ENCODE measurements at regions not wholly inside any gene's neighbourhood (a gene's known extent, or its start where the extent isn't known, plus 50 kb on each side); places are given as distances from the start of the nearest gene placed in this dataset.

DNA sequence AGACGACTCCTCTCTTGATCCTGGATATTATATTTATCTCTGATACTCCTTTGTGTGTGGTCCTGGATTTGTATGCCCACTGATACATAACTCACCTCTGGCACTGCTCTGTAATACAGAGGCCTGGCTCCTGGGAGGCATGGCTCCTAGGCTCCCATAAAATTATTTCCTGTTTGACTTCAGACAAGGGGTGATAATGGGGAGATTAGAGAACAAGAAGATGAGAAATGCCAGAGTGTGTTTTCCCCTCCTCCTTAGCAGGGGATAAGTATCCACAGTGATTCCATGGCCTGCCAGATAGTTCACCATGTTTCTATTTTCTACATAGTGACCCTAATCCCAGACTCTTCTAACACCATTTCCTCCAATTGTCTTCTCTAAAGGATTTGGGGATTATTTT, 165.7 kb upstream of the PLSCR5 start:
- Histone ChIP-seq H3K9me1 (ENCODE audit: insufficient read depth, low read length) (no peaks in the 10 kb centered on the region), H2AK5ac (ENCODE audit: low read depth, low read length) (no peak overlapping the region), H3K56ac (ENCODE audit: extremely low read depth, insufficient read depth, low read length) (no peak overlapping the region), H3K18ac (ENCODE audit: low read depth, low read length) (no peak overlapping the region), H3K36me3 (ENCODE audit: control insufficient read depth, insufficient read depth, low read length) (no peaks in the 10 kb centered on the region), H3K27me3 (ENCODE audit: control insufficient read depth, insufficient read depth, low read length) (no peaks in the 10 kb centered on the region), H2AK9ac (replicated peaks; ENCODE audit: low read depth, low read length, poor library complexity) (no peak overlapping the region), H2BK120ac (ENCODE audit: low read depth, low read length) (no peak overlapping the region), H4K20me1 (ENCODE audit: insufficient read depth, low read length) (no peaks in the 10 kb centered on the region), H3K9ac (ENCODE audit: low read depth, low read length) (no peak overlapping the region), H3K14ac (replicated peaks; ENCODE audit: low read depth, low read length) (no peak overlapping the region), H2BK5ac (ENCODE audit: low read depth, low read length, poor library complexity, severe bottlenecking) (no peak overlapping the region), H2BK15ac (ENCODE audit: low read depth, low read length) (no peak overlapping the region), H3K23ac (ENCODE audit: low read depth, low read length) (no peak overlapping the region), H3K4ac (ENCODE audit: low read depth, low read length) (no peak overlapping the region), H4K91ac (ENCODE audit: insufficient read depth, low read depth, low read length) (no peak overlapping the region), H3K27ac (ENCODE audit: insufficient read depth, low read length) (no peak overlapping the region), H3K4me3 (ENCODE audit: insufficient read depth, low read depth, low read length) (no peak overlapping the region), H3K4me2 (ENCODE audit: low read depth, low read length) (no peak overlapping the region), H3K9me3 (ENCODE audit: control insufficient read depth, insufficient read depth, low read length) (no peaks in the 10 kb centered on the region), H3K79me1 (ENCODE audit: low read depth in 1 of 2, low read length in 2 of 2) (no peaks in the 10 kb centered on the region), H3K4me1 (ENCODE audit: control insufficient read depth, insufficient read depth, low read length) (no peaks in the 10 kb centered on the region), H2AFZ (replicated peaks; ENCODE audit: low read length, poor library complexity) (no peak overlapping the region), H2BK20ac (ENCODE audit: low read depth, low read length) (no peak overlapping the region), H4K8ac (ENCODE audit: low read depth in 2 of 2, low read length in 2 of 2) (no peak overlapping the region), H4K5ac (ENCODE audit: low read depth, low read length) (no peak overlapping the region)
- ChIA-PET CTCF (no interaction called here), POLR2A (ENCODE audit: unreplicated experiment) (no interaction called here)
- WGBS, 2 experiments (ENCODE audit: extremely low coverage in 2 of 2, insufficient read length in 1 of 2): no CpG with 5 or more reads among the region's 1 CpG
- BruUV-seq (replicated peaks): no TSS peak
- intact Hi-C loops (cut with micrococcal nuclease): no loop called here
- in situ Hi-C loops (cut with MboI; ENCODE audit: low sequenced_read_pairs): no loop called here
- dilution Hi-C loops (cut with HindIII; ENCODE audit: low sequenced_read_pairs, unreplicated experiment): no loop called here
- ATAC-seq (ENCODE audit: low read depth) (no peak), DNase-seq (no peak)
- TF ChIP-seq MAFK (IDR thresholded peaks at IDR 0.05; ENCODE audit: low read depth, low read length): no peak
- TF ChIP-seq, protein P1, sequence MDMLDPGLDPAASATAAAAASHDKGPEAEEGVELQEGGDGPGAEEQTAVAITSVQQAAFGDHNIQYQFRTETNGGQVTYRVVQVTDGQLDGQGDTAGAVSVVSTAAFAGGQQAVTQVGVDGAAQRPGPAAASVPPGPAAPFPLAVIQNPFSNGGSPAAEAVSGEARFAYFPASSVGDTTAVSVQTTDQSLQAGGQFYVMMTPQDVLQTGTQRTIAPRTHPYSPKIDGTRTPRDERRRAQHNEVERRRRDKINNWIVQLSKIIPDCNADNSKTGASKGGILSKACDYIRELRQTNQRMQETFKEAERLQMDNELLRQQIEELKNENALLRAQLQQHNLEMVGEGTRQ (IDR thresholded peaks at IDR 0.05; ENCODE audit: low read depth, low read length): no peak
- TF ChIP-seq CEBPB (IDR thresholded peaks at IDR 0.05; ENCODE audit: low read depth, low read length): no peak
- TF ChIP-seq RCOR1 (IDR thresholded peaks at IDR 0.05; ENCODE audit: insufficient replicate concordance, low read length): no peak
- TF ChIP-seq, protein P2, sequence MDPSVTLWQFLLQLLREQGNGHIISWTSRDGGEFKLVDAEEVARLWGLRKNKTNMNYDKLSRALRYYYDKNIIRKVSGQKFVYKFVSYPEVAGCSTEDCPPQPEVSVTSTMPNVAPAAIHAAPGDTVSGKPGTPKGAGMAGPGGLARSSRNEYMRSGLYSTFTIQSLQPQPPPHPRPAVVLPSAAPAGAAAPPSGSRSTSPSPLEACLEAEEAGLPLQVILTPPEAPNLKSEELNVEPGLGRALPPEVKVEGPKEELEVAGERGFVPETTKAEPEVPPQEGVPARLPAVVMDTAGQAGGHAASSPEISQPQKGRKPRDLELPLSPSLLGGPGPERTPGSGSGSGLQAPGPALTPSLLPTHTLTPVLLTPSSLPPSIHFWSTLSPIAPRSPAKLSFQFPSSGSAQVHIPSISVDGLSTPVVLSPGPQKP (IDR thresholded peaks at IDR 0.05; ENCODE audit: borderline replicate concordance, low read depth, low read length): no peak
- TF ChIP-seq MXI1 (IDR thresholded peaks at IDR 0.05; ENCODE audit: borderline replicate concordance, low read depth, low read length): no peak
